ENCODE measurements at regions not wholly inside any gene's neighbourhood (a gene's known extent, or its start where the extent isn't known, plus 50 kb on each side); places are given as distances from the start of the nearest gene placed in this dataset.
"Not testable (repeated sequence)": the region's sequence is repeated elsewhere in the genome, so short reads cannot be mapped to it uniquely, and the experiment has no call there.

- H3K9me3 Mint-ChIP-seq = no peaks in the 10 kb centered on the region
- no peaks in the 10 kb centered on the region for H3K4me1 Mint-ChIP-seq
- H3K36me3 Mint-ChIP-seq = no peaks in the 10 kb centered on the region
- CTCF ChIA-PET = no interaction called here
- no peak overlapping the region for H3K27ac Mint-ChIP-seq
- no peaks in the 10 kb centered on the region for H3K27me3 Mint-ChIP-seq
- H3K4me3 Mint-ChIP-seq = no peak overlapping the region
- DNase-seq = no peak
Observed at GRCh38 chr16:66116163-66117002, 250.1 kb upstream of the CDH5 start.

- H3K36me3 Mint-ChIP-seq = no peaks in the 10 kb centered on the region
- no peaks in the 10 kb centered on the region for H3K4me1 Mint-ChIP-seq
- no peaks in the 10 kb centered on the region for H3K27me3 Mint-ChIP-seq
- no peak for DNase-seq
- H3K4me3 Mint-ChIP-seq = no peak overlapping the region
- CTCF ChIA-PET = no interaction called here
- H3K27ac Mint-ChIP-seq = no peak overlapping the region
- H3K9me3 Mint-ChIP-seq = no peaks in the 10 kb centered on the region
Observed at GRCh38 chr16:66115373-66115772, 251.1 kb upstream of the CDH5 start.

GRCh38 chr16:66113223-66113622, 253.3 kb upstream of the CDH5 start:
- no peaks in the 10 kb centered on the region for H3K9me3 Mint-ChIP-seq
- no peaks in the 10 kb centered on the region for H3K27me3 Mint-ChIP-seq
- DNase-seq = no peak
- no peak overlapping the region for H3K4me3 Mint-ChIP-seq
- no peak overlapping the region for H3K27ac Mint-ChIP-seq
- H3K36me3 Mint-ChIP-seq = no peaks in the 10 kb centered on the region
- CTCF ChIA-PET = no interaction called here
- no peaks in the 10 kb centered on the region for H3K4me1 Mint-ChIP-seq

- Mint-ChIP-seq H3K9me3 (no peaks in the 10 kb centered on the region), H3K36me3 (no peaks in the 10 kb centered on the region), H3K27me3 (no peaks in the 10 kb centered on the region), H3K4me3 (no peak overlapping the region), H3K27ac (no peak overlapping the region), H3K4me1 (no peaks in the 10 kb centered on the region)
- CTCF ChIA-PET = no interaction called here
- DNase-seq = no peak
Observed at GRCh38 chr16:66109677-66110076, 256.8 kb upstream of the CDH5 start.

- Mint-ChIP-seq H3K4me3 (no peak overlapping the region), H3K36me3 (no peaks in the 10 kb centered on the region), H3K4me1 (no peaks in the 10 kb centered on the region), H3K9me3 (no peaks in the 10 kb centered on the region), H3K27ac (no peak overlapping the region), H3K27me3 (no peaks in the 10 kb centered on the region)
- no peak for DNase-seq
- CTCF ChIA-PET = no interaction called here
Observed at GRCh38 chr16:66107661-66108060, 258.8 kb upstream of the CDH5 start.

GRCh38 chr16:66103211-66103610, 263.3 kb upstream of the CDH5 start:
- H3K4me1 Mint-ChIP-seq = no peaks in the 10 kb centered on the region
- no peaks in the 10 kb centered on the region for H3K36me3 Mint-ChIP-seq
- DNase-seq = no peak
- no peak overlapping the region for H3K4me3 Mint-ChIP-seq
- no peaks in the 10 kb centered on the region for H3K9me3 Mint-ChIP-seq
- CTCF ChIA-PET = no interaction called here
- H3K27me3 Mint-ChIP-seq = no peaks in the 10 kb centered on the region
- no peak overlapping the region for H3K27ac Mint-ChIP-seq

- DNase-seq = no peak
- H3K4me3 Mint-ChIP-seq = no peak overlapping the region
- no peaks in the 10 kb centered on the region for H3K9me3 Mint-ChIP-seq
- CTCF ChIA-PET = interaction anchor here (0.6 kb wide), 1 partner anchor 126 kb away, joined by 4 read pairs; no protein-coding TSS in a partner anchor
- no peaks in the 10 kb centered on the region for H3K27me3 Mint-ChIP-seq
- H3K4me1 Mint-ChIP-seq = no peaks in the 10 kb centered on the region
- H3K36me3 Mint-ChIP-seq = no peaks in the 10 kb centered on the region
- no peak overlapping the region for H3K27ac Mint-ChIP-seq
Observed at GRCh38 chr16:66099306-66099705, 267.2 kb upstream of the CDH5 start.

- Mint-ChIP-seq H3K27me3 (no peaks in the 10 kb centered on the region), H3K9me3 (no peaks in the 10 kb centered on the region), H3K4me1 (no peaks in the 10 kb centered on the region), H3K27ac (no peak overlapping the region), H3K4me3 (no peak overlapping the region), H3K36me3 (no peaks in the 10 kb centered on the region)
- DNase-seq = no peak
- CTCF ChIA-PET = no interaction called here
Observed at GRCh38 chr16:66097751-66098150, 268.7 kb upstream of the CDH5 start.

- no peaks in the 10 kb centered on the region for H3K36me3 Mint-ChIP-seq
- CTCF ChIA-PET = no interaction called here
- no peak overlapping the region for H3K4me3 Mint-ChIP-seq
- DNase-seq = no peak
- H3K4me1 Mint-ChIP-seq = no peaks in the 10 kb centered on the region
- H3K27ac Mint-ChIP-seq = no peak overlapping the region
- no peaks in the 10 kb centered on the region for H3K27me3 Mint-ChIP-seq
- H3K9me3 Mint-ChIP-seq = no peaks in the 10 kb centered on the region
Observed at GRCh38 chr16:66095676-66096075, 270.8 kb upstream of the CDH5 start.

GRCh38 chr16:66093191-66093590, 273.3 kb upstream of the CDH5 start:
- no peak for DNase-seq
- no peaks in the 10 kb centered on the region for H3K4me1 Mint-ChIP-seq
- no peaks in the 10 kb centered on the region for H3K9me3 Mint-ChIP-seq
- CTCF ChIA-PET = no interaction called here
- H3K27me3 Mint-ChIP-seq = no peaks in the 10 kb centered on the region
- H3K4me3 Mint-ChIP-seq = no peak overlapping the region
- H3K36me3 Mint-ChIP-seq = no peaks in the 10 kb centered on the region
- H3K27ac Mint-ChIP-seq = no peak overlapping the region

GRCh38 chr16:66091471-66091891, 275.0 kb upstream of the CDH5 start:
- H3K4me3 Mint-ChIP-seq = no peak overlapping the region
- no peaks in the 10 kb centered on the region for H3K27me3 Mint-ChIP-seq
- H3K9me3 Mint-ChIP-seq = no peaks in the 10 kb centered on the region
- H3K4me1 Mint-ChIP-seq = no peaks in the 10 kb centered on the region
- CTCF ChIA-PET = no interaction called here
- H3K36me3 Mint-ChIP-seq = no peaks in the 10 kb centered on the region
- no peak overlapping the region for H3K27ac Mint-ChIP-seq
- no peak for DNase-seq

- no peaks in the 10 kb centered on the region for H3K9me3 Mint-ChIP-seq
- CTCF ChIA-PET = no interaction called here
- no peaks in the 10 kb centered on the region for H3K36me3 Mint-ChIP-seq
- no peak for DNase-seq
- H3K4me3 Mint-ChIP-seq = no peak overlapping the region
- no peaks in the 10 kb centered on the region for H3K4me1 Mint-ChIP-seq
- H3K27me3 Mint-ChIP-seq = no peaks in the 10 kb centered on the region
- H3K27ac Mint-ChIP-seq = no peak overlapping the region
Observed at GRCh38 chr16:66088681-66089080, 277.8 kb upstream of the CDH5 start.

- Mint-ChIP-seq H3K27ac (no peak overlapping the region), H3K4me1 (no peaks in the 10 kb centered on the region), H3K4me3 (no peak overlapping the region), H3K27me3 (no peaks in the 10 kb centered on the region), H3K36me3 (no peaks in the 10 kb centered on the region), H3K9me3 (no peaks in the 10 kb centered on the region)
- CTCF ChIA-PET = no interaction called here
- DNase-seq = no peak
Observed at GRCh38 chr16:66087308-66087707, 279.2 kb upstream of the CDH5 start.

- no peaks in the 10 kb centered on the region for H3K9me3 Mint-ChIP-seq
- H3K4me3 Mint-ChIP-seq = no peak overlapping the region
- no peak for DNase-seq
- H3K36me3 Mint-ChIP-seq = no peaks in the 10 kb centered on the region
- H3K27ac Mint-ChIP-seq = no peak overlapping the region
- no peaks in the 10 kb centered on the region for H3K27me3 Mint-ChIP-seq
- CTCF ChIA-PET = no interaction called here
- no peaks in the 10 kb centered on the region for H3K4me1 Mint-ChIP-seq
Observed at GRCh38 chr16:66085651-66086050, 280.8 kb upstream of the CDH5 start.

- H3K9me3 Mint-ChIP-seq, H3K27ac Mint-ChIP-seq, CTCF ChIA-PET, DNase-seq, H3K27me3 Mint-ChIP-seq, H3K4me1 Mint-ChIP-seq, H3K4me3 Mint-ChIP-seq, H3K36me3 Mint-ChIP-seq: not testable (repeated sequence)
Observed at GRCh38 chr16:66084731-66085130, 281.8 kb upstream of the CDH5 start.

GRCh38 chr16:66084306-66084705, 282.2 kb upstream of the CDH5 start:
- no peak for DNase-seq
- Mint-ChIP-seq H3K9me3 (no peaks in the 10 kb centered on the region), H3K36me3 (no peaks in the 10 kb centered on the region), H3K27ac (no peak overlapping the region), H3K4me3 (no peak overlapping the region), H3K27me3 (no peaks in the 10 kb centered on the region), H3K4me1 (no peaks in the 10 kb centered on the region)
- CTCF ChIA-PET = no interaction called here

Measured in activated naive CD4-positive, alpha-beta T cell treated with anti-CD3 and anti-CD28 coated beads, Interleukin-2, amount 10 ng/mL, durations not matched to agents 7 days and 5 days (primary cell).